ENCODE measurements at regions not wholly inside any gene's neighbourhood (a gene's known extent, or its start where the extent isn't known, plus 50 kb on each side); places are given as distances from the start of the nearest gene placed in this dataset.

DNA sequence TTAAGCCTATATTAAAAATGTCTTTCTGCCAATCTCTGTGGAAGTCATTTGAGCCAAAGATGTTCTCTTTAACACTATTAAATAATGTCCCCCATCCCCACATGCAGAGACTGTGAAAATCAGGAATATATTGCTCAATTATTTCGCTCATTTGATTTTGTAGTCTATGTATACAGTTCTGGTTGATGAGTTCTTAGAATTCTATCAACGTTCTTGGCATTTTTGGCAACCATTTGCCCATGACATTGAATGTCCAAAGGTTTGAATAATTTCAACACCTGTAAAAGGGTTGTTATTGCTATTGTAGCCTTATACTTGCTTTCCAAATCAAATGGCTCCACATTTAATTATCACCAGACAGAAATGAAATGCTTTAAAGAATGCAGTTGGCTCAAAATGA lies 536.1 kb downstream of the CAAP1 start:
- Histone ChIP-seq H3K4me1 (ENCODE audit: control insufficient read depth, insufficient read depth, low read length) (no peaks in the 10 kb centered on the region), H3K9me3 (ENCODE audit: control insufficient read depth, insufficient read depth, low read depth, low read length) (no peaks in the 10 kb centered on the region), H3K27me3 (ENCODE audit: control insufficient read depth, insufficient read depth, low read length) (no peaks in the 10 kb centered on the region), H3K36me3 (ENCODE audit: control insufficient read depth, insufficient read depth, low read length) (no peaks in the 10 kb centered on the region), H3K9ac (ENCODE audit: low read length) (no peak overlapping the region), H3K27ac (ENCODE audit: low read depth, low read length) (no peak overlapping the region), H3K4me3 (ENCODE audit: low read depth, low read length) (no peak overlapping the region)

DNA sequence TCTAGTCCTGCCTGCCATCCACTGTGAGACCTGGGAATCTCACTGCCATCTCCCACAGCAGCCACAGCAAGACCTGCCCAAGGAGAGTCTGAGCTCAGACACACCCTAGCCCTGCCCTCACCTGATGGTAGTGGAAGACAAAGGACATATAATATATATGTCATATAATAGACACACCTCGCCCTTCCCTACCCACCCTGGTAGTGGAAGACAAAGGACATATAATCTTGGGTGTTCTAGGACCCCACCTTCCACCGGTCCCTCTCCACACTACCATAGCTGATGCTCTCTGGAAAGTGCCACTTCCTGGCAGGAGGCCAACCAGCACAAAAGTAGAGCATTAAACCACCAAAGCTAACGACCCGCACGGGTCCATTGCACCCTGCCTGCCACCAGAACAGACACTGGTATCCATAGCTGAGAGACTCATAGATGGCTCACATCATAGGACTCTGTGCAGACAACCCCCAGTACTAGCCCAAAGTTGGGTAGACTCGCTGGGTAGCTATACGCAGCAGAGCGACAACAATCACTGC lies 545.6 kb downstream of the CAAP1 start:
- Histone ChIP-seq H3K9me3 (ENCODE audit: control insufficient read depth, insufficient read depth, low read depth, low read length) (0 out of 2 replicates have a peak, but pooled peaks cover 5% of the 10 kb centered on the region), H3K4me1 (ENCODE audit: control insufficient read depth, insufficient read depth, low read length) (no peaks in the 10 kb centered on the region), H3K4me3 (ENCODE audit: low read depth, low read length) (no peak overlapping the region), H3K27ac (ENCODE audit: low read depth, low read length) (no peak overlapping the region), H3K27me3 (ENCODE audit: control insufficient read depth, insufficient read depth, low read length) (no peaks in the 10 kb centered on the region), H3K9ac (ENCODE audit: low read length) (no peak overlapping the region), H3K36me3 (ENCODE audit: control insufficient read depth, insufficient read depth, low read length) (no peaks in the 10 kb centered on the region)

DNA sequence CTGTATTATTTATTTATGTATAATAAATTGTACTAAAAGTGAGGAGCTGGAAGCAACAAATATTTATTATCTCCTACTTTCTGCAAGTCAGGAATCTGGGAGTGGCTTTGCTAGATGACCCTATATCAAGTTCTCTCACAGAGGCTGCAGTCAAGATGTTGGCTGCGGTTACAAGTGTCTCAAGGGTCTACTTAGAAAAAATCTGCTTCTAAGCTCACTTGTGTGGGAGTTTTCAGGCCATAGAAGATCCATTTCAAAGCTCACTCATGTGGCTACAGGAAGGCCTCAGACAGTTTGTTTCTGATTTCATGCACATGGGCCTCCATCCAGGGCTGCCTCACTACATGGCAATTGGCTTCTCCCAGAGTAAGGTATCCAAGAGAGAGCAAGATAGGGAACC lies 551.1 kb downstream of the CAAP1 start:
- Histone ChIP-seq H3K4me1 (ENCODE audit: control insufficient read depth, insufficient read depth, low read length) (no peaks in the 10 kb centered on the region), H3K4me3 (ENCODE audit: low read depth, low read length) (no peak overlapping the region), H3K27me3 (ENCODE audit: control insufficient read depth, insufficient read depth, low read length) (no peaks in the 10 kb centered on the region), H3K9me3 (ENCODE audit: control insufficient read depth, insufficient read depth, low read depth, low read length) (0 out of 2 replicates have a peak, but pooled peaks cover 5% of the 10 kb centered on the region), H3K36me3 (ENCODE audit: control insufficient read depth, insufficient read depth, low read length) (no peaks in the 10 kb centered on the region), H3K27ac (ENCODE audit: low read depth, low read length) (no peak overlapping the region), H3K9ac (ENCODE audit: low read length) (no peak overlapping the region)

DNA sequence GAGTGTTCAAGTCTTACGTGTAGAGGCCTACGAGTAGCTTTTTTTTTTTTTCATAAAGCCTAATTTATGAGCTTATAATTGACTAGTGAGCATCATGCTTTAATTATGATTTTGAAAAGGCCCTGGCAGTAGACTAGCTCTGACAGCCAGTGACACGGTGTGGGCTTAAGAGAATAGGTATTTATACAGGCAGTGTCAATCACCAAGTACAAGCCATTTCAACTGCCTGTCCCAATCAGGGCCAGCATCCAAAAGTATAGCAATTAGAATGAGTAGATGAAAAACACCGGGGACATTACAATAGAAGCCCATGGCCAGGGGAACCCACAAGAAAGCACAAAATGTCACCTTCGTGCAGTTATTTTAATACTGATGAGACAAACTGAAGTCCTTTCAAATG lies 552.8 kb downstream of the CAAP1 start:
- no peak overlapping the region for H3K4me3 ChIP-seq (ENCODE audit: low read depth, low read length)
- no peaks in the 10 kb centered on the region for H3K9me3 ChIP-seq (ENCODE audit: control insufficient read depth, insufficient read depth, low read depth, low read length)
- H3K4me1 ChIP-seq (ENCODE audit: control insufficient read depth, insufficient read depth, low read length): no peaks in the 10 kb centered on the region
- H3K27me3 ChIP-seq (ENCODE audit: control insufficient read depth, insufficient read depth, low read length): no peaks in the 10 kb centered on the region
- no peak overlapping the region for H3K27ac ChIP-seq (ENCODE audit: low read depth, low read length)
- H3K9ac ChIP-seq (ENCODE audit: low read length): no peak overlapping the region
- H3K36me3 ChIP-seq (ENCODE audit: control insufficient read depth, insufficient read depth, low read length): no peaks in the 10 kb centered on the region

DNA sequence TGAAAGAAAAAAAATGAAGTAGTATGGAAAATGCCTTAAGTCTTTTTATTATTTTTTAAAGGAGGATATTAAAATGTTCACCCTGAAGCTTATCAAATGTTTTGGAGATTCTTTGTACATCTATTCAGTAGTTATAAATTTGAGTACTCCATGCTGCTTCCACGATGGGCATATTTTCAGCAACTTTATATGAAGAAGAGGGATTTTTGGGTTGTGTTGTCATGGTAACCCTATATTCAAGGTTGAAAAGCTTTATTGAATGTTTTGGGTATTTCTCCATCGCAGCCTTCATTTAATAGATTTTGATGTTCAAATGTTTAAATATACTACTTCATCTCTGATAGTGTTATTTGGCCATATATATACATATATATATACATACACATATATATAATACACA lies 557.5 kb downstream of the CAAP1 start:
- Histone ChIP-seq H3K4me3 (ENCODE audit: low read depth, low read length) (no peak overlapping the region), H3K4me1 (ENCODE audit: control insufficient read depth, insufficient read depth, low read length) (no peaks in the 10 kb centered on the region), H3K27ac (ENCODE audit: low read depth, low read length) (no peak overlapping the region), H3K9me3 (ENCODE audit: control insufficient read depth, insufficient read depth, low read depth, low read length) (no peaks in the 10 kb centered on the region), H3K9ac (ENCODE audit: low read length) (no peak overlapping the region), H3K36me3 (ENCODE audit: control insufficient read depth, insufficient read depth, low read length) (no peaks in the 10 kb centered on the region), H3K27me3 (ENCODE audit: control insufficient read depth, insufficient read depth, low read length) (no peaks in the 10 kb centered on the region)

DNA sequence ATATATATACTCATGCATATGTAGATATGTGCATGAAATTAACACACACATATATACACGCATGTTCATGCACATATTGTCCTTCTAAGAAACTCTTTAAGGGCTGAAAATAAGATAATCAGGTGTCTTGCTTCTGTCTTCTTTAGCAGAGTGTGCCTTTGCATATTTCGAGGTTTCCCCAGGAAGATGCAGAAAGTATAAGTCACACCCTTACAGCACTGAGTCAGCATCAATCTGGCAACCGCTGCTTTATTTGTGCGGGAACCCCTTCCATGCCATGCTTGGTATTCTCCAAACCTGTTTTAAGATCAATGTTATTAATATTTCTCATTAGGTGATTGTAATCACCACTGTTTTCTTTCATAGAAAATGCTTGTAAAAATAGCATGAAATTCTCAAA lies 557.9 kb downstream of the CAAP1 start:
- no peaks in the 10 kb centered on the region for H3K27me3 ChIP-seq (ENCODE audit: control insufficient read depth, insufficient read depth, low read length)
- H3K36me3 ChIP-seq (ENCODE audit: control insufficient read depth, insufficient read depth, low read length): no peaks in the 10 kb centered on the region
- H3K9ac ChIP-seq (ENCODE audit: low read length): no peak overlapping the region
- no peak overlapping the region for H3K27ac ChIP-seq (ENCODE audit: low read depth, low read length)
- no peak overlapping the region for H3K4me3 ChIP-seq (ENCODE audit: low read depth, low read length)
- no peaks in the 10 kb centered on the region for H3K9me3 ChIP-seq (ENCODE audit: control insufficient read depth, insufficient read depth, low read depth, low read length)
- no peaks in the 10 kb centered on the region for H3K4me1 ChIP-seq (ENCODE audit: control insufficient read depth, insufficient read depth, low read length)

DNA sequence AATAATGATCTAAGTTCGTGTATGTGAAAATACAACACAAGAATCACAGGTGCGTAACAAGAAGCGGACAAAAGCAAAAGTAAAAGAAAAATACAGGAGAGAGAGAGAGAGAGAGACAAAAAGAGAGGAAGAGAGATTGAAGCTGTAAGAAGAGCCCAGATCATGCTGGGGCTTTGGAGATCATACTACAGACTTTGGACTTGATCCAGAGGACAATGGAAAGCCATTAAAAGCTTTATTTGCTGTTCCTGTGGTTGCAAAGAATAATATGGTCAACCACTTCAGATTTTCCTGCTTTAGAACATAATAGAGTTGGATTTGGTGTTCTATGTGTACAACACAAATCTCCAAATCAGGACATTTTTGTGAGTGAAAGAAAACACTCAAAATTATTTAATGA lies 561.4 kb downstream of the CAAP1 start:
- no peaks in the 10 kb centered on the region for H3K4me1 ChIP-seq (ENCODE audit: control insufficient read depth, insufficient read depth, low read length)
- H3K4me3 ChIP-seq (ENCODE audit: low read depth, low read length): no peak overlapping the region
- H3K9me3 ChIP-seq (ENCODE audit: control insufficient read depth, insufficient read depth, low read depth, low read length): no peaks in the 10 kb centered on the region
- H3K27me3 ChIP-seq (ENCODE audit: control insufficient read depth, insufficient read depth, low read length): no peaks in the 10 kb centered on the region
- H3K27ac ChIP-seq (ENCODE audit: low read depth, low read length): no peak overlapping the region
- H3K36me3 ChIP-seq (ENCODE audit: control insufficient read depth, insufficient read depth, low read length): no peaks in the 10 kb centered on the region
- no peak overlapping the region for H3K9ac ChIP-seq (ENCODE audit: low read length)

DNA sequence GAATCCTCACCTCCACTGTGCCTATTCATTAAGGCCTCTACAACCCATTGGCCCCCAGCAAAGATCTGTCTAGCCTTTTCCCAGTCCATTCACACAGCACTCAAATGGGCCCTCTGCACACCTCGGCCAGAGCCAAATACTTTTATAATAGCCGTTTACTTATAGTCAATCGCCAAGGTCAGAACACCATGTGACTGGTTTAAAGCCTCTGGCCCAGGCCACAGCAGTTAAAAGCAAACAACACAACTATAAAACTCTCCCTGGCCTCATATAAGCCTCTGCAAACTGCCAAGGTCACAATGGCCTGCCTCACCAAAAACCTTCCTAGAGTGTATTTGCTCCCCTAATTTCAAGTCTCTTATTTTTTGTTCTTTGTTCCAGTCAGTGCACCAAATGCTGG lies 562.6 kb downstream of the CAAP1 start:
- no peaks in the 10 kb centered on the region for H3K27me3 ChIP-seq (ENCODE audit: control insufficient read depth, insufficient read depth, low read length)
- H3K4me3 ChIP-seq (ENCODE audit: low read depth, low read length): no peak overlapping the region
- H3K36me3 ChIP-seq (ENCODE audit: control insufficient read depth, insufficient read depth, low read length): no peaks in the 10 kb centered on the region
- H3K9me3 ChIP-seq (ENCODE audit: control insufficient read depth, insufficient read depth, low read depth, low read length): no peaks in the 10 kb centered on the region
- no peak overlapping the region for H3K9ac ChIP-seq (ENCODE audit: low read length)
- no peaks in the 10 kb centered on the region for H3K4me1 ChIP-seq (ENCODE audit: control insufficient read depth, insufficient read depth, low read length)
- H3K27ac ChIP-seq (ENCODE audit: low read depth, low read length): no peak overlapping the region

DNA sequence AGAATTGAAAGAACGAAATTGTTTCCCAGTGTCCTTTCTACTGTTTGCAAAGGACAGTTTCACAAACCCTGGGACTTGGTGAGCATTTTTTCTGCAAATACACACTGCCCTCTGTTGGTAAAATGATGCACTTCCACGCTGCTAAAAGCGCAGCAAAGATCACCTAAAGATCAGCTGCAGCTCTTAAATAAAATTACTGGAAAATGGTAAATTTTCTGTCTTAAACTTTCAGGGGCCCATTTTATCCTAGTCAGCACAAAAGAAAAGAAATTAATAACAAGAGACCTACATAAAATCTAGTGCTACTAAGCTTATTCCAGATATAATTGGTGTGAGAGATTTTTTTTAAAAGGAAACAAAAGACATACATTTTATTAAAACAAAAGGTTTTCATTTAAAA lies 566.0 kb downstream of the CAAP1 start:
- Histone ChIP-seq H3K36me3 (ENCODE audit: control insufficient read depth, insufficient read depth, low read length) (no peaks in the 10 kb centered on the region), H3K4me3 (ENCODE audit: low read depth, low read length) (no peak overlapping the region), H3K27ac (ENCODE audit: low read depth, low read length) (no peak overlapping the region), H3K9ac (ENCODE audit: low read length) (no peak overlapping the region), H3K9me3 (ENCODE audit: control insufficient read depth, insufficient read depth, low read depth, low read length) (no peaks in the 10 kb centered on the region), H3K4me1 (ENCODE audit: control insufficient read depth, insufficient read depth, low read length) (no peaks in the 10 kb centered on the region), H3K27me3 (ENCODE audit: control insufficient read depth, insufficient read depth, low read length) (no peaks in the 10 kb centered on the region)

DNA sequence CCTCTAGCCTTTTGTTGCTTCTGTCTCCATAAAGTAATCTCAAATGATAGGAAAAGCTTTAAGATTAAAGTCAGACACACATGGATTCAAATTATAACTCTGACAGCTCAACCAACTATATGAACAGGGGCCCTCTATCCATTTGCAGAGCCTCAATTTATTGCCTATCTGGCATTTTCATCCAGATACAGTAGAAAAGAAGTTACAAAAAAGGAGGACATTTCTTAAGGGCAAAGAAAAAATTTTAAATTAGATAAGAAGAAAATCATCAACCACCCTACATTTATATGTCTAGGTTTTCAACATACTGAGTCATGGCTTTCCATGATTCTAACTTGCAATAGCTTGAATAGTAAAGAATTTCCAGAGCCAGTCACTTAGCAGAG lies 567.2 kb downstream of the CAAP1 start:
- Histone ChIP-seq H3K27me3 (ENCODE audit: control insufficient read depth, insufficient read depth, low read length) (no peaks in the 10 kb centered on the region), H3K4me1 (ENCODE audit: control insufficient read depth, insufficient read depth, low read length) (no peaks in the 10 kb centered on the region), H3K27ac (ENCODE audit: low read depth, low read length) (no peak overlapping the region)

DNA sequence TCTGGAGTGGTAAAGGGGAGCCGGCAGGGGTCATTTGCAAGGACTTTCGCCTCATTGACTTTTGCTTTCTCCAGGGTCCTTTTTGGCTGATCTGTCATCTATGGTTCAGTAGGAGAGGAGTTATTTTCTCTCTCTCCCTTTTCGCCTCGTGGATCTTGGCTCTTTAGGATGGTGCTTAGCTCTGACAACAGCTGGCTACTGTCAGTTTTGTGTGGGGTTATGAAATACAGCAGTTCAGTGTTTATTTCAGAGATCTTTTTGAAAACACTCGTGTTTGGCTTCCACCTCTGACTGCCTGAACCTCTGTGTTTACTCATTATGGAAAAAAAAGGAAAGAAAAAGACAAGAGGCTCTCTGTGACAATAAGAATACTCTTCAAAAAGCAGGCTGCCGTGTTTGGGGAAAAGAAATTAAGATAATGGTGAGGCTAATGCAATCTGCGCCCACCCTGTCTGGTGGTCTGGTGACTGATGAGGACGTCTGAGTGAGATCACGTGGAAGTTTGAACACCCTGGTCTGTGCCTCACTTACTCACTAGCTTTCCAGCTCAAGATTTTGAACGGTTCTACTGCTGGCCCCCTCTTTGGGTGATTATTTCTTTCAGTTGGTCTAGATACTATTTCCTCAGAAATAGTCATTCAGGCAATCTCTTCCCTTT lies 567.7 kb downstream of the CAAP1 start:
- no peak overlapping the region for H3K27ac ChIP-seq (ENCODE audit: low read depth, low read length)
- no peaks in the 10 kb centered on the region for H3K4me1 ChIP-seq (ENCODE audit: control insufficient read depth, insufficient read depth, low read length)
- H3K36me3 ChIP-seq (ENCODE audit: control insufficient read depth, insufficient read depth, low read length): no peaks in the 10 kb centered on the region
- no peaks in the 10 kb centered on the region for H3K27me3 ChIP-seq (ENCODE audit: control insufficient read depth, insufficient read depth, low read length)
- H3K4me3 ChIP-seq (ENCODE audit: low read depth, low read length): no peak overlapping the region
- H3K9me3 ChIP-seq (ENCODE audit: control insufficient read depth, insufficient read depth, low read depth, low read length): no peaks in the 10 kb centered on the region
- no peak overlapping the region for H3K9ac ChIP-seq (ENCODE audit: low read length)

More for the DNA sequence above, 567.2 kb downstream of the CAAP1 start:
- H3K4me3 ChIP-seq (ENCODE audit: low read depth, low read length): no peak overlapping the region
- H3K9ac ChIP-seq (ENCODE audit: low read length): no peak overlapping the region
- no peaks in the 10 kb centered on the region for H3K9me3 ChIP-seq (ENCODE audit: control insufficient read depth, insufficient read depth, low read depth, low read length)
- H3K36me3 ChIP-seq (ENCODE audit: control insufficient read depth, insufficient read depth, low read length): no peaks in the 10 kb centered on the region
